ENCODE measurements at regions not wholly inside any gene's neighbourhood (a gene's known extent, or its start where the extent isn't known, plus 50 kb on each side); places are given as distances from the start of the nearest gene placed in this dataset.

DNA sequence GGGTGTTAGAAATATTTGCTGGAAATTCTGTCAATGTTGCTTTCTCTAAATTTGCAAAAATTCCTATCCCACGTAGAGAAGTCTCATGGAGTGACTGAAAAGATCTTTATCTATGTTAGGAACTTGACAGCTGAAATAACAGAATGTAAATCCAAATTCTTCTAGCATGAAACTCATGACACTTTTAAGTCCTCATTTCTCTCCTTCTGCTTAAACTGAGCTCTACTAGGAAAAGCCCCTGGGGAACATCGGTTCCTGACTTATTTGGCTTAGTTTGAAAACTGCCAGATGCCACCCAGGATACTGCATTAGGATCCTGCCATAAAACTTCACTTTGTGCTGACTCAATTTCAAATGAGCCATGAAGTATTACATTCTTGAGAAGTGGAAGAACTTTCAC lies 426.0 kb downstream of the GALC start:
- DNase-seq (ENCODE audit: low read depth), result no peak
- TF ChIP-seq, protein P1, sequence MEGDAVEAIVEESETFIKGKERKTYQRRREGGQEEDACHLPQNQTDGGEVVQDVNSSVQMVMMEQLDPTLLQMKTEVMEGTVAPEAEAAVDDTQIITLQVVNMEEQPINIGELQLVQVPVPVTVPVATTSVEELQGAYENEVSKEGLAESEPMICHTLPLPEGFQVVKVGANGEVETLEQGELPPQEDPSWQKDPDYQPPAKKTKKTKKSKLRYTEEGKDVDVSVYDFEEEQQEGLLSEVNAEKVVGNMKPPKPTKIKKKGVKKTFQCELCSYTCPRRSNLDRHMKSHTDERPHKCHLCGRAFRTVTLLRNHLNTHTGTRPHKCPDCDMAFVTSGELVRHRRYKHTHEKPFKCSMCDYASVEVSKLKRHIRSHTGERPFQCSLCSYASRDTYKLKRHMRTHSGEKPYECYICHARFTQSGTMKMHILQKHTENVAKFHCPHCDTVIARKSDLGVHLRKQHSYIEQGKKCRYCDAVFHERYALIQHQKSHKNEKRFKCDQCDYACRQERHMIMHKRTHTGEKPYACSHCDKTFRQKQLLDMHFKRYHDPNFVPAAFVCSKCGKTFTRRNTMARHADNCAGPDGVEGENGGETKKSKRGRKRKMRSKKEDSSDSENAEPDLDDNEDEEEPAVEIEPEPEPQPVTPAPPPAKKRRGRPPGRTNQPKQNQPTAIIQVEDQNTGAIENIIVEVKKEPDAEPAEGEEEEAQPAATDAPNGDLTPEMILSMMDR (conservative IDR thresholded peaks at IDR 0.05; ENCODE audit: low read depth, low read length), result no peak
- no peak overlapping the region for H3K4me3 ChIP-seq (ENCODE audit: low read length)

DNA sequence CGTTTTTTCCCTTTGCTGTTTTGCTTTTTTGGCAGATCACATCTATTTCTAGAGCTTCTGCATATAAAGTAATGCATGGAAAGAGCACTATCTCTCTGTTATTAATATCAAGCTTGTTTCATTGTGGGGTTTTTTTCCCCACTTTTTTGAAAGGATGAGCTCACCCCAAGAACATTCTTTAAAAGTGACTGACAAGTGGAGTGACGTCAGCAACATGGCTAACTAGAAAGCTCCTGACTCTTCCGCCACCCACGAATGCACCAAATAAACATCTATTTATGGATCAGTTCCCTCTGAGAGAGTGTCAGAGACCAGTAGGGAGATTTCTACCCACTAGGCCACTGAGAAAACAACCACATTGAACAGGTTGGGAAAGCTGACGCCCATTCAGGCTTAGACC lies 445.4 kb downstream of the GALC start:
- no peak overlapping the region for H3K4me3 ChIP-seq (ENCODE audit: low read length)
- no peak for DNase-seq (ENCODE audit: low read depth)
- TF ChIP-seq, protein P1 (conservative IDR thresholded peaks at IDR 0.05; ENCODE audit: low read depth, low read length), result no peak

DNA sequence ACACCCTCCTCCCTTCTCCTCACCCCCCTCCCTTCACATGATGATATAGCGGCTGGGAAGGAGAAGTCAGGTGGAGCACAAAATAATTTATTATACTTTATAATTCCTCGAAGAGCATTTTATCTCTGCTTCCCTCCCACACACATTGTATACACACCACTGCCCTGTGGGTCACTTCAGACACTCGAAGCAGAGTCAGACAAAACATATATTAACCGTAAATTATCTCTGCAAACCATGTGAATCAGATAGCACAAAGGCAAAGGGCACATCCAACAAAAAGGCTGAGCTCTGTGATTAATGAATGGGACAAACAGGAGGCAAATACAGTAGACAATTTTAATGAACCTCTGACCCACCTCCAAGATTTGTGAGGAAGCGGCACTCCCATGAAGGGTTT lies 450.7 kb downstream of the GALC start:
- TF ChIP-seq, protein P1 (conservative IDR thresholded peaks at IDR 0.05; ENCODE audit: low read depth, low read length), result no peak
- no peak for DNase-seq (ENCODE audit: low read depth)
- no peak overlapping the region for H3K4me3 ChIP-seq (ENCODE audit: low read length)

DNA sequence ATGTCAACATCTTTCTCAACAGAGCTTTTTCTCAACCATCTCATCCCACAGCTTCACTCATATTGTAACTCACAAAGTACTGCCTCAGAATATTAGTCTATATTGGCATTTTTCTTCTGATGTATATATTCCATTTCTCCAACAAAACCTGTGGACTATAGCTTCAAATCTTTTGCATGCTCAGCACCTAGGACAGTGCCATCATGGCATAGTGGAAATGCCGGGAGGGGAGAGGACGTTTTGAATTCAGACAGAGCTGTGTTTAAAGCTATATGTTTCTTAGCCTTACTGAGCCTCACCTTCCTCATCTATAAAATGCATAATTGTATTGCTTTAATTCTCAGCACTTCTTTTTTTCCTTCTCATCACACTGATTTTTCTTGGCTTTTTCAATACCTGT lies 452.6 kb downstream of the GALC start:
- no peak for DNase-seq (ENCODE audit: low read depth)
- no peak overlapping the region for H3K4me3 ChIP-seq (ENCODE audit: low read length)
- TF ChIP-seq, protein P1 (conservative IDR thresholded peaks at IDR 0.05; ENCODE audit: low read depth, low read length), result no peak

DNA sequence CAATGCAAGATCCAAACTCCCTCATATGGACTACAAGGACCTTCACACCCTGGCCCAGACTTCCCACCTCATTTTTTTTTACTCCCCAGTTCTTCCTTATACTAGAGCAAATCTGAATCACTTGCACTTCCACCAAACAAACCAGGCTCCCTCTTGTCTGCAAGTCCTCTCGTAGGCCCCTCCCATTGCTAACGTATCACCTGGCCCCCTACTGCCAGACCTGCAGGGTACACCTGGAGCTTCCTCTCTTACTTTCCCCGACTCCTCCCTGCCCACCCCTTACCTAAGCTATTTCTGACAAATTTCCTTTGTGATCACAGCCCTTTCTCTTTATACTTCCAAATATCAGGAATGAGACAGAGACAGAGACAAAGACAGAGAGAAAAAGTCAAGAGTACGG lies 463.9 kb downstream of the GALC start:
- TF ChIP-seq, protein P1 (conservative IDR thresholded peaks at IDR 0.05; ENCODE audit: low read depth, low read length), result no peak
- no peak overlapping the region for H3K4me3 ChIP-seq (ENCODE audit: low read length)
- no peak for DNase-seq (ENCODE audit: low read depth)

DNA sequence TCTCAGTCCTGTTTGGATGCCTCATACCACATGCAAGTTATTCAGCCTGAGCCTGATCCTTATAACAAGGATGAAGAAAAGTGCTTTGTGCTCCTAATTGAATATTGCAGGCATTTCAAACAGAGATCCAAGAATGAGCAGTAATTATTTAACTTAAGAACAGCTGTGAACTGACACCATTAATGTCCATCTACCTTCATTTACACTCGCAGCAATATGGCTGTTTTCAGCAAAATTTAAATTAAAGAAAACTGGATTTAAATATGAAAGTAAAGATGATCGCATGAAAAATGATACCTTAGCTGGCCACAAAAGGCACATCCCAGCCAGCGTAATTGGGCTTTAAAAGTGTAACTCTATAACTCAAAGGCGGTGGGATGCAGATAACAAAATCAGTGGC lies 466.3 kb downstream of the GALC start:
- TF ChIP-seq, protein P1 (conservative IDR thresholded peaks at IDR 0.05; ENCODE audit: low read depth, low read length), result no peak
- DNase-seq (ENCODE audit: low read depth), result no peak
- no peak overlapping the region for H3K4me3 ChIP-seq (ENCODE audit: low read length)

DNA sequence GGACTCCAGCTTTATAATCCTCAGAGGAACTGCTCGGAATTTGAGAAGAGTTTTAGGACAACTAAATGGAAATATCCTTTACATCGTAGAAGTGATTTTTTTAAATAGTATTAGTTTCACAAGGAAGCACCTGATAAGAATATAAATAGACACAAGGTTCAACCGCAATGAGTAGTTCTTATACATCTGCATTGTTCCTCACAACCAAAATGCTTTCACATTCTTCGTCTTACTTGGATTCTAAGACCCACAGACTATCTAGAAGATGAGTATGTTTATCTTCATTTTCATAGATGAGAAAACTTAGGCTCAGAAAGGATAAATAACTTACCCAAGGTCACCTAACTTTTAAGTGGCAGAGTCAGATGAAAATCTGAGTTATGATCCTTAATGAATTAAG lies 469.0 kb downstream of the GALC start:
- H3K4me3 ChIP-seq (ENCODE audit: low read length), result no peak overlapping the region
- no peak for DNase-seq (ENCODE audit: low read depth)
- TF ChIP-seq, protein P1 (conservative IDR thresholded peaks at IDR 0.05; ENCODE audit: low read depth, low read length), result no peak
